Muscle of arm (tissue), 1 donor: ENCODE measurements at regions not wholly inside any gene's neighbourhood (a gene's known extent, or its start where the extent isn't known, plus 50 kb on each side); places are given as distances from the start of the nearest gene placed in this dataset.
"Not testable (repeated sequence)": the region's sequence is repeated elsewhere in the genome, so short reads cannot be mapped to it uniquely, and the experiment has no call there.

ENCODE experiments used
- DNase-seq: peaks from one replicate; pipeline ENCODE4 v3.0.0-alpha.2; 2013

- DNase-seq = not testable (repeated sequence)
Measured at GRCh38 chr15:24309700-24310099, 365.9 kb upstream of the NPAP1 start.

- not testable (repeated sequence) for DNase-seq
Measured at GRCh38 chr15:24311692-24312091, 363.9 kb upstream of the NPAP1 start.

GRCh38 chr15:24316326-24316725, 359.2 kb upstream of the NPAP1 start:
- DNase-seq = not testable (repeated sequence)

- DNase-seq = no peak
Measured at GRCh38 chr15:24318981-24319380, 356.6 kb upstream of the NPAP1 start.

- DNase-seq = not testable (repeated sequence)
Measured at GRCh38 chr15:24324096-24324495, 351.5 kb upstream of the NPAP1 start.

GRCh38 chr15:24326513-24326912, 349.1 kb upstream of the NPAP1 start:
- peak; percentile 28 for DNase-seq

- not testable (repeated sequence) for DNase-seq
Measured at GRCh38 chr15:24331964-24332363, 343.6 kb upstream of the NPAP1 start.

- DNase-seq = not testable (repeated sequence)
Measured at GRCh38 chr15:24341876-24342275, 333.7 kb upstream of the NPAP1 start.

- DNase-seq = not testable (repeated sequence)
Measured at GRCh38 chr15:24352777-24353176, 322.8 kb upstream of the NPAP1 start.

GRCh38 chr15:24381103-24381502, 294.5 kb upstream of the NPAP1 start:
- DNase-seq = not testable (repeated sequence)

- DNase-seq = not testable (repeated sequence)
Measured at GRCh38 chr15:24385258-24385657, 290.3 kb upstream of the NPAP1 start.

GRCh38 chr15:24394303-24394702, 281.3 kb upstream of the NPAP1 start:
- DNase-seq = no peak

GRCh38 chr15:24412649-24413048, 262.9 kb upstream of the NPAP1 start:
- not testable (repeated sequence) for DNase-seq

GRCh38 chr15:24426286-24427054, 249.1 kb upstream of the NPAP1 start:
- not testable (repeated sequence) for DNase-seq

- peak; percentile 0 for DNase-seq
Measured at GRCh38 chr15:24427055-24427400, 248.5 kb upstream of the NPAP1 start.

- not testable (repeated sequence) for DNase-seq
Measured at GRCh38 chr15:24435075-24435820, 240.3 kb upstream of the NPAP1 start.

- not testable (repeated sequence) for DNase-seq
Measured at GRCh38 chr15:24437270-24437669, 238.3 kb upstream of the NPAP1 start.

GRCh38 chr15:24437735-24438134, 237.8 kb upstream of the NPAP1 start:
- not testable (repeated sequence) for DNase-seq

- not testable (repeated sequence) for DNase-seq
Measured at GRCh38 chr15:24477107-24478025, 198.2 kb upstream of the NPAP1 start.

GRCh38 chr15:24485885-24486567, 189.5 kb upstream of the NPAP1 start:
- not testable (repeated sequence) for DNase-seq

- DNase-seq = not testable (repeated sequence)
Measured at GRCh38 chr15:24488164-24488907, 187.2 kb upstream of the NPAP1 start.
